ENCODE measurements at regions not wholly inside any gene's neighbourhood (a gene's known extent, or its start where the extent isn't known, plus 50 kb on each side); places are given as distances from the start of the nearest gene placed in this dataset.

DNA sequence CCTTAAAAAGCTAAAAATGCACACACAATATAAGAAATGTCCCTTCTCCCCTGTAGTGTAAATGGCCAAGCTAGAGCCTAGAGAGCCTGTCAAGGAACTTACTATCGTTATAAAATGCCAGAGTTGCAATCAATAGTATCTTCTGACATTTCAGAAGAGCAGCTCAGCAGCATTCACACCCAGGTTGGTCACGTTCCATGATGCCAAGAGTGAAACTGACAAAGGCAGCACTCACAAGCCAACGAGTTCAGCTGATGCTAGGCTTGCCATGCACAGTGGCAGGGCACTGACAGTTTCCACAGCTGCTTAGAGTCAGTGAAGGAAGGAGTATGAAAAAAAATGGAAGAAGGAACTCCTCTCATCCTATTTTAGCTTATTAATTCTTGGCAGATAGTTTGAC is 331.4 kb upstream of the CCDC54 start:
- no peak overlapping the region for H3K27ac ChIP-seq
- no peak for ATAC-seq
- peaks cover 3% of the 10 kb centered on the region for H3K9me3 ChIP-seq
- TF ChIP-seq, protein P1, sequence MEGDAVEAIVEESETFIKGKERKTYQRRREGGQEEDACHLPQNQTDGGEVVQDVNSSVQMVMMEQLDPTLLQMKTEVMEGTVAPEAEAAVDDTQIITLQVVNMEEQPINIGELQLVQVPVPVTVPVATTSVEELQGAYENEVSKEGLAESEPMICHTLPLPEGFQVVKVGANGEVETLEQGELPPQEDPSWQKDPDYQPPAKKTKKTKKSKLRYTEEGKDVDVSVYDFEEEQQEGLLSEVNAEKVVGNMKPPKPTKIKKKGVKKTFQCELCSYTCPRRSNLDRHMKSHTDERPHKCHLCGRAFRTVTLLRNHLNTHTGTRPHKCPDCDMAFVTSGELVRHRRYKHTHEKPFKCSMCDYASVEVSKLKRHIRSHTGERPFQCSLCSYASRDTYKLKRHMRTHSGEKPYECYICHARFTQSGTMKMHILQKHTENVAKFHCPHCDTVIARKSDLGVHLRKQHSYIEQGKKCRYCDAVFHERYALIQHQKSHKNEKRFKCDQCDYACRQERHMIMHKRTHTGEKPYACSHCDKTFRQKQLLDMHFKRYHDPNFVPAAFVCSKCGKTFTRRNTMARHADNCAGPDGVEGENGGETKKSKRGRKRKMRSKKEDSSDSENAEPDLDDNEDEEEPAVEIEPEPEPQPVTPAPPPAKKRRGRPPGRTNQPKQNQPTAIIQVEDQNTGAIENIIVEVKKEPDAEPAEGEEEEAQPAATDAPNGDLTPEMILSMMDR (IDR thresholded peaks at IDR 0.05) = no peak
- H3K27me3 ChIP-seq (ENCODE audit: insufficient read depth in 3 of 3, low read length in 2 of 3) = no peaks in the 10 kb centered on the region
- H3K4me1 ChIP-seq = no peaks in the 10 kb centered on the region
- H3K36me3 ChIP-seq (ENCODE audit: insufficient read depth in 1 of 2, low read depth in 1 of 2) = no peaks in the 10 kb centered on the region
- no peak for DNase-seq
- intact Hi-C loops (cut with DNase I) = no loop called here
- no peak overlapping the region for H3K4me3 ChIP-seq
- WGBS, 3 donors = 16 to 28% (median 21%) methylated on average over 3 of the region's 3 CpGs

DNA sequence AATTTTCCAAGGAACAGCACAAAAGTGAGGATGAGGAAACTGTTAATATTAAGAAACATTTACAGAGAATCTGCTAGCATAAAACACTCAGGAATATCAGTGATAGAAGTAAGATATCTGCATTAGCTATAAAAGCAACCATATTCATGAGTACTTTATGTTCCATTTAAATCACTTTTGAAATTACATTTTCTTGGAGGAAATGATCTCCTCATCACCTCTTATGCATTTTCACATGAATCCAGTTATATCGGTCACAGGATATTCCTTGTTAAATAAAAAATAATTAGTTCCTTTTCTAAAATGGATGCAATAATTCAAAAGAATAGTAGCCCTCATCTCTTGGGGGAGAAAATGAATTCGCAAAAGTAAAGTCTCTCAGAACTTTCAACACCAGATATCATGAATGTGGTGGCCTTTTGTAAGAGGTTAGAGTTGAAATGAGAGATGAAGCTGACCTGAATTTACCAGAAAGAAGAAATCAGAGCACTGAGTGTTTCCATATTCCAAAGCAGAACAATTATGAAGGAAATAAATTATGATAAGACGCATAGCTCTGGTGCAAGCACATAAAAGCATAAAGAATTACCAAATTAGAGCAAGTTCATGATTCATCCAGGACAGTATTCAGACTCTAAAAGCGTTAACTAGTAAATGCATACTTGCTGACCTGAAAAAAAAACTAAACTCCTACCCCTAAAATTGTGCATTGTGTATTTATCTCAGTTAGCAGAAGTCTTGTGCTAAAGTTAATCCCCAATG is 321.9 kb upstream of the CCDC54 start:
- ATAC-seq (no peak), DNase-seq (no peak)
- Histone ChIP-seq H3K36me3 (ENCODE audit: insufficient read depth in 1 of 2, low read depth in 1 of 2) (no peaks in the 10 kb centered on the region), H3K27ac (no peak overlapping the region), H3K4me3 (no peak overlapping the region), H3K4me1 (no peaks in the 10 kb centered on the region), H3K27me3 (ENCODE audit: insufficient read depth in 3 of 3, low read length in 2 of 3) (no peaks in the 10 kb centered on the region), H3K9me3 (no peaks in the 10 kb centered on the region)
- intact Hi-C loops (cut with DNase I) = no loop called here
- WGBS, 3 donors = 79 to 84% (median 81%) methylated on average over 4 of the region's 4 CpGs
- TF ChIP-seq, protein P1 (IDR thresholded peaks at IDR 0.05) = no peak

DNA sequence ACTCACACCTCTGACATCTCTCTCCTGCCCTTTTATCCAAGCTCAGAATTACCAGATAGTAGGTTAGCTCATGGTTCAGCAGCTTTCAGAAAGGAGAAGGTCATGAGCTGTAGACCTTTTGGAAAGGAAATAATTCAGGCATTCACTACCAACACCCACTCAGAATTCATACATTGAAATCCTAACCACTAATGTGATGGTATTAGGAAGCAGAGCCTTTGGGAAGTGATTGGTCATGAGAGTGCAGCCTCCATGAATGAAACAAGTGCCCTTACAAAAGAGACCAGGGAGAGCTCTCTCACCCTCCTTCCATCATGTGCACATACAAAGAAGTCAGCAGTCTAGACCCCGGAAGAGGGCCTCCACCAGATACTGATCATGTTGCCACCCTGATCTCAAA is 315.8 kb upstream of the CCDC54 start:
- WGBS, 3 donors = 94 to 96% (median 96%) methylated on average over 1 of the region's 1 CpG
- no peak for DNase-seq
- H3K27me3 ChIP-seq (ENCODE audit: insufficient read depth in 3 of 3, low read length in 2 of 3) = no peaks in the 10 kb centered on the region
- no peak overlapping the region for H3K27ac ChIP-seq
- H3K9me3 ChIP-seq = no peaks in the 10 kb centered on the region
- TF ChIP-seq, protein P1 (IDR thresholded peaks at IDR 0.05) = no peak
- ATAC-seq = no peak
- H3K4me3 ChIP-seq = no peak overlapping the region
- no peaks in the 10 kb centered on the region for H3K36me3 ChIP-seq (ENCODE audit: insufficient read depth in 1 of 2, low read depth in 1 of 2)
- intact Hi-C loops (cut with DNase I) = loop anchor here (5.0 to 10.0 kb wide), 3 partner anchors 234 to 1377 kb away; no protein-coding TSS in a partner anchor
- peaks cover 5% of the 10 kb centered on the region for H3K4me1 ChIP-seq

DNA sequence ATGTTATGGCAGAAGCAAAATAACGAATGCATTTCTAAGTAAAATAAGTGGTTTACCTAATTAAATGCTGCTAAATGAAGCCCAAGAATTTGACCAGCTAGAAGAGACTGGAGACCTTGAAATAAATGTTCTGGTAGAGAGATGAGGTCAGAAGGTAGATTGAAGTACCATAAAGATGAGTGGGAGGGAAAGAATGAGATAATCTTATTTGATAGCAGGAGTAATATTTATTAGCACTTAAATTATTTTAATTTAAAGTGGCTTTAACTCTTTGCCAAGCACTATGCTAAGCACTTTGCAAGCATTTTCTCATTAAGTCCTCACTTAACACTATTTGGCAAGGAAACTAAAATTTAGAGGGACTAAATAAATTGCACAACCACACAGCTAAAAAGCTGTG is 314.9 kb upstream of the CCDC54 start:
- Histone ChIP-seq H3K27ac (no peak overlapping the region), H3K4me3 (no peak overlapping the region), H3K27me3 (ENCODE audit: insufficient read depth in 3 of 3, low read length in 2 of 3) (no peaks in the 10 kb centered on the region), H3K9me3 (no peaks in the 10 kb centered on the region), H3K36me3 (ENCODE audit: insufficient read depth in 1 of 2, low read depth in 1 of 2) (no peaks in the 10 kb centered on the region), H3K4me1 (peaks cover 5% of the 10 kb centered on the region)
- intact Hi-C loops (cut with DNase I) = loop anchor here (5.0 to 10.0 kb wide), 3 partner anchors 235 to 1378 kb away; no protein-coding TSS in a partner anchor
- ATAC-seq (no peak), DNase-seq (no peak)
- TF ChIP-seq, protein P1 (IDR thresholded peaks at IDR 0.05) = no peak
- WGBS, 3 donors = 63 to 83% (median 76%) methylated on average over 1 of the region's 1 CpG
